IMR-90 (cell line): ENCODE measurements at regions not wholly inside any gene's neighbourhood (a gene's known extent, or its start where the extent isn't known, plus 50 kb on each side); places are given as distances from the start of the nearest gene placed in this dataset.
"Not testable (repeated sequence)": the region's sequence is repeated elsewhere in the genome, so short reads cannot be mapped to it uniquely, and the experiment has no call there.

ENCODE experiments used
- CEBPB ChIP-seq: IDR thresholded peaks from 2 replicates; pipeline ENCODE4 v1.6.1; 2012; ENCODE audit warnings: low read depth, low read length, improper control_type of control experiment
- CHD1 ChIP-seq: IDR thresholded peaks from 2 replicates; pipeline ENCODE4 v1.6.1; 2012; ENCODE audit warnings: low read depth, low read length, improper control_type of control experiment
- CTCF ChIP-seq: conservative IDR thresholded peaks from 2 replicates; pipeline ENCODE4 v1.5.1; 2012; ENCODE audit warnings: mild to moderate bottlenecking, low read depth, low read length, improper control_type of control experiment
- FOS ChIP-seq: fragments of 150-350 bp; IDR thresholded peaks from 2 replicates; pipeline ENCODE4 v1.6.1; 2016; ENCODE audit warnings: low read depth, low read length
- MAFK ChIP-seq: IDR thresholded peaks from 2 replicates; pipeline ENCODE4 v1.6.1; 2012; ENCODE audit warnings: low read depth, low read length, improper control_type of control experiment
- MAZ ChIP-seq: IDR thresholded peaks from 2 replicates; pipeline ENCODE4 v1.6.1; 2012; ENCODE audit warnings: low read depth, mild to moderate bottlenecking, low read length, improper control_type of control experiment, moderate library complexity, borderline replicate concordance
- MXI1 ChIP-seq: IDR thresholded peaks from 2 replicates; pipeline ENCODE4 v1.6.1; 2012; ENCODE audit warnings: low read depth, mild to moderate bottlenecking, low read length, moderate library complexity, borderline replicate concordance
- NFE2L2 ChIP-seq: fragments of 150-350 bp; IDR thresholded peaks from 2 replicates; pipeline ENCODE4 v1.6.1; 2016; ENCODE audit warnings: low read depth, mild to moderate bottlenecking, low read length
- POLR2A ChIP-seq: IDR thresholded peaks from 2 replicates; pipeline ENCODE4 v1.6.1; 2012; ENCODE audit warnings: mild to moderate bottlenecking, low read depth, low read length

- not testable (repeated sequence) for TF ChIP-seq CTCF, CEBPB, POLR2A, MAZ, MAFK, MXI1, FOS, CHD1, NFE2L2
These were observed 527.8 kb downstream of the FOXD4L4 start for GRCh38 chr9:66264786-66265185.
